ENCODE measurements at regions not wholly inside any gene's neighbourhood (a gene's known extent, or its start where the extent isn't known, plus 50 kb on each side); places are given as distances from the start of the nearest gene placed in this dataset.

- Histone ChIP-seq H3K4me3 (replicated peaks; ENCODE audit: insufficient read depth, low read length) (no peak overlapping the region), H3K27ac (replicated peaks) (no peak overlapping the region), H3K27me3 (ENCODE audit: insufficient read depth, poor library complexity, severe bottlenecking) (no peaks in the 10 kb centered on the region)
- DNase-seq (ENCODE audit: low read depth in 1 of 2, low spot score in 1 of 2): no peak
- TF ChIP-seq, protein P1, sequence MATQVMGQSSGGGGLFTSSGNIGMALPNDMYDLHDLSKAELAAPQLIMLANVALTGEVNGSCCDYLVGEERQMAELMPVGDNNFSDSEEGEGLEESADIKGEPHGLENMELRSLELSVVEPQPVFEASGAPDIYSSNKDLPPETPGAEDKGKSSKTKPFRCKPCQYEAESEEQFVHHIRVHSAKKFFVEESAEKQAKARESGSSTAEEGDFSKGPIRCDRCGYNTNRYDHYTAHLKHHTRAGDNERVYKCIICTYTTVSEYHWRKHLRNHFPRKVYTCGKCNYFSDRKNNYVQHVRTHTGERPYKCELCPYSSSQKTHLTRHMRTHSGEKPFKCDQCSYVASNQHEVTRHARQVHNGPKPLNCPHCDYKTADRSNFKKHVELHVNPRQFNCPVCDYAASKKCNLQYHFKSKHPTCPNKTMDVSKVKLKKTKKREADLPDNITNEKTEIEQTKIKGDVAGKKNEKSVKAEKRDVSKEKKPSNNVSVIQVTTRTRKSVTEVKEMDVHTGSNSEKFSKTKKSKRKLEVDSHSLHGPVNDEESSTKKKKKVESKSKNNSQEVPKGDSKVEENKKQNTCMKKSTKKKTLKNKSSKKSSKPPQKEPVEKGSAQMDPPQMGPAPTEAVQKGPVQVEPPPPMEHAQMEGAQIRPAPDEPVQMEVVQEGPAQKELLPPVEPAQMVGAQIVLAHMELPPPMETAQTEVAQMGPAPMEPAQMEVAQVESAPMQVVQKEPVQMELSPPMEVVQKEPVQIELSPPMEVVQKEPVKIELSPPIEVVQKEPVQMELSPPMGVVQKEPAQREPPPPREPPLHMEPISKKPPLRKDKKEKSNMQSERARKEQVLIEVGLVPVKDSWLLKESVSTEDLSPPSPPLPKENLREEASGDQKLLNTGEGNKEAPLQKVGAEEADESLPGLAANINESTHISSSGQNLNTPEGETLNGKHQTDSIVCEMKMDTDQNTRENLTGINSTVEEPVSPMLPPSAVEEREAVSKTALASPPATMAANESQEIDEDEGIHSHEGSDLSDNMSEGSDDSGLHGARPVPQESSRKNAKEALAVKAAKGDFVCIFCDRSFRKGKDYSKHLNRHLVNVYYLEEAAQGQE (IDR thresholded peaks at IDR 0.05; ENCODE audit: insufficient replicate concordance, low read depth): no peak
- TF ChIP-seq POLR2AphosphoS5 (IDR thresholded peaks at IDR 0.05; ENCODE audit: low read depth) (no peak), SPI1 (IDR thresholded peaks at IDR 0.05; ENCODE audit: borderline replicate concordance, low read depth) (no peak), GABPA (IDR thresholded peaks at IDR 0.05; ENCODE audit: low read depth) (no peak)
- TF ChIP-seq, protein P2, sequence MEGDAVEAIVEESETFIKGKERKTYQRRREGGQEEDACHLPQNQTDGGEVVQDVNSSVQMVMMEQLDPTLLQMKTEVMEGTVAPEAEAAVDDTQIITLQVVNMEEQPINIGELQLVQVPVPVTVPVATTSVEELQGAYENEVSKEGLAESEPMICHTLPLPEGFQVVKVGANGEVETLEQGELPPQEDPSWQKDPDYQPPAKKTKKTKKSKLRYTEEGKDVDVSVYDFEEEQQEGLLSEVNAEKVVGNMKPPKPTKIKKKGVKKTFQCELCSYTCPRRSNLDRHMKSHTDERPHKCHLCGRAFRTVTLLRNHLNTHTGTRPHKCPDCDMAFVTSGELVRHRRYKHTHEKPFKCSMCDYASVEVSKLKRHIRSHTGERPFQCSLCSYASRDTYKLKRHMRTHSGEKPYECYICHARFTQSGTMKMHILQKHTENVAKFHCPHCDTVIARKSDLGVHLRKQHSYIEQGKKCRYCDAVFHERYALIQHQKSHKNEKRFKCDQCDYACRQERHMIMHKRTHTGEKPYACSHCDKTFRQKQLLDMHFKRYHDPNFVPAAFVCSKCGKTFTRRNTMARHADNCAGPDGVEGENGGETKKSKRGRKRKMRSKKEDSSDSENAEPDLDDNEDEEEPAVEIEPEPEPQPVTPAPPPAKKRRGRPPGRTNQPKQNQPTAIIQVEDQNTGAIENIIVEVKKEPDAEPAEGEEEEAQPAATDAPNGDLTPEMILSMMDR (IDR thresholded peaks at IDR 0.05; ENCODE audit: insufficient read depth, low read length): no peak
Observed at GRCh38 chr2:104635608-104636007, 218.3 kb upstream of the POU3F3 start.

DNA sequence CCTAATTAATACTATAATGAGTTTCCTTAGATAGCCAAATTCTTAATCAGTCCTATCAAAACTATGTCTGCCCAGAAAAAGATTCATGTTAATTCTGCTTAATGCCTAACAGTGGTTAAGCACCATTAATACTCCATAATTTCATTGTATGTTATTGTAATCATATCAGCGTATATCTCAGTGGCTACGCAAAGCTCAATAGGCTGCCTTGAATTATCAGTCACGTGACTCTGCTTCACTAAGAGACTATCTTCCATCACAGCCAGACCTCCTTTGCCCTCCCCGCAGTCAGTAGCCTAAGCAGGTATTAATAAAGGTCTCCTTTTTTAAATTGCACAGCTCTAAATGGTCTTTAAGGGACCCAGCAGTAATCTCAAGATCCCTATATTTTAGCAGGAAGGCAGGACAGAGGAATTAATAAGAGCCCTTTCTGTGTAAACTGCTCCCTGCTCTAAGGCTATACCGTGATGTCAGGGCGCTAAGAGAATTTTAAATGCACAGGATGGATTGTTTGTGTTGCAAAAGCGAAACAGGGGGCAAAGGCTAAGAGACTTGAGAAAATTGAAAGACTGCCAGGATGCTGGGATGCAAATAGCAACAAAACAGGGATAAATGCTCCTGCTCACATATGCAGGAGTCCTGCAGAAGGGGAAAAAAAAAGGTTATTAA is 215.6 kb upstream of the POU3F3 start:
- no peak overlapping the region for H3K27ac ChIP-seq (replicated peaks)
- H3K27me3 ChIP-seq (ENCODE audit: insufficient read depth, poor library complexity, severe bottlenecking): no peaks in the 10 kb centered on the region
- H3K4me3 ChIP-seq (replicated peaks; ENCODE audit: insufficient read depth, low read length): no peak overlapping the region
- no peak for DNase-seq (ENCODE audit: low read depth in 1 of 2, low spot score in 1 of 2)
- TF ChIP-seq, protein P1 (IDR thresholded peaks at IDR 0.05; ENCODE audit: insufficient replicate concordance, low read depth): no peak
- TF ChIP-seq SPI1 (IDR thresholded peaks at IDR 0.05; ENCODE audit: borderline replicate concordance, low read depth) (no peak), POLR2AphosphoS5 (IDR thresholded peaks at IDR 0.05; ENCODE audit: low read depth) (no peak), GABPA (IDR thresholded peaks at IDR 0.05; ENCODE audit: low read depth) (no peak)

DNA sequence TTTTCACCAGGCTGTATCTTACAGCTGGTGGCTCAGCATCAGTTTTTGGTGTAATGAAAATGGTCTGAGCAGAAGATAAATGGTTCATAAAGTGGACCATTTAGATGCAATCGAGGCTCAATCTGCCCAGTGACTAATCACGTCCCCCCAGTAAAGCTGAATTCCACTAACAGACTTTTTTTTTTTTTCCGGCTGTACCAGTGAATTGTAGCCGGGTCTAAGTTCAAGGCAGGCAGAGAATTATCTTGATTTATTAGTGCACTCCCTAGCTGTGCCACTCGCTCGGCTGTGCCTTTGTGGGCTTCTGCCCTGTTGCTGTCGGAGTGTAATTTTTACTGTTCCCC is 215.1 kb upstream of the POU3F3 start:
- DNase-seq (ENCODE audit: low read depth in 1 of 2, low spot score in 1 of 2): no peak
- TF ChIP-seq GABPA (IDR thresholded peaks at IDR 0.05; ENCODE audit: low read depth): no peak
- TF ChIP-seq, protein P2 (IDR thresholded peaks at IDR 0.05; ENCODE audit: insufficient read depth, low read length): no peak
- TF ChIP-seq, protein P1 (IDR thresholded peaks at IDR 0.05; ENCODE audit: insufficient replicate concordance, low read depth): no peak
- TF ChIP-seq SPI1 (IDR thresholded peaks at IDR 0.05; ENCODE audit: borderline replicate concordance, low read depth): no peak
- no peak for TF ChIP-seq POLR2AphosphoS5 (IDR thresholded peaks at IDR 0.05; ENCODE audit: low read depth)
- Histone ChIP-seq H3K27me3 (ENCODE audit: insufficient read depth, poor library complexity, severe bottlenecking) (no peaks in the 10 kb centered on the region), H3K27ac (replicated peaks) (no peak overlapping the region), H3K4me3 (replicated peaks; ENCODE audit: insufficient read depth, low read length) (no peak overlapping the region)

Data from HL-60 (cell line).